ENCODE measurements at regions not wholly inside any gene's neighbourhood (a gene's known extent, or its start where the extent isn't known, plus 50 kb on each side); places are given as distances from the start of the nearest gene placed in this dataset.

- Mint-ChIP-seq H3K27ac (no peak overlapping the region), H3K36me3 (no peaks in the 10 kb centered on the region), H3K4me1 (no peaks in the 10 kb centered on the region), H3K9me3 (peaks cover 33% of the 10 kb centered on the region), H3K27me3 (ENCODE audit: low read depth) (no peaks in the 10 kb centered on the region), H3K4me3 (no peak overlapping the region)
- no peak for TF ChIP-seq CTCF (IDR thresholded peaks at IDR 0.05; ENCODE audit: unreplicated experiment)
- no peak for DNase-seq (ENCODE audit: low spot score in 2 of 2, unreplicated experiment in 2 of 2)
These were observed 587.7 kb downstream of the GLUD2 start for GRCh38 chrX:121635141-121635540.

DNA sequence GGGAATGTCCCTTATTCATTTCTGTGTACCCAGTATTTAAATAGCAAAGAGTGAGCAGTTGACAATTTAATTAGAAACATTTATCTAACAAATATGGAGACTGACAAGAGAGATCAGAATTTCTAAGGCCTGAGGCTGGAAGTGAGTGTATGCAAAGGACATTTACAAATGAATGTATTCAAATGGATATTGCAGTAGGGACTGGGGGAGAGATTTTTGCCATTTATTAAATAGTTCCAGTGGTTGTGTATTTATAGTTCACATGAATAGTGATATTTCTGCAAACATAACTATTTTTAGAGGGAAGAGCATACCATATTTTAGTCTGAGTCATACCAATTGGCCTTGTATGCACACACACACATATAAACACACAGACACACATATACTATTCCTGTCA is 592.4 kb downstream of the GLUD2 start:
- TF ChIP-seq CTCF (IDR thresholded peaks at IDR 0.05; ENCODE audit: unreplicated experiment): no peak
- no peaks in the 10 kb centered on the region for H3K4me1 Mint-ChIP-seq
- peaks cover 21% of the 10 kb centered on the region for H3K9me3 Mint-ChIP-seq
- DNase-seq (ENCODE audit: low spot score in 2 of 2, unreplicated experiment in 2 of 2): no peak
- H3K4me3 Mint-ChIP-seq: no peak overlapping the region
- H3K36me3 Mint-ChIP-seq: no peaks in the 10 kb centered on the region
- no peaks in the 10 kb centered on the region for H3K27me3 Mint-ChIP-seq (ENCODE audit: low read depth)
- no peak overlapping the region for H3K27ac Mint-ChIP-seq

GRCh38 chrX:121641560-121641959 is 594.1 kb downstream of the GLUD2 start:
- peaks cover 22% of the 10 kb centered on the region for H3K9me3 Mint-ChIP-seq
- no peaks in the 10 kb centered on the region for H3K27me3 Mint-ChIP-seq (ENCODE audit: low read depth)
- no peak overlapping the region for H3K4me3 Mint-ChIP-seq
- H3K36me3 Mint-ChIP-seq: no peaks in the 10 kb centered on the region
- no peak overlapping the region for H3K27ac Mint-ChIP-seq
- no peak for TF ChIP-seq CTCF (IDR thresholded peaks at IDR 0.05; ENCODE audit: unreplicated experiment)
- no peak for DNase-seq (ENCODE audit: low spot score in 2 of 2, unreplicated experiment in 2 of 2)
- H3K4me1 Mint-ChIP-seq: no peaks in the 10 kb centered on the region

GRCh38 chrX:121642415-121642814 is 595.0 kb downstream of the GLUD2 start:
- H3K27ac Mint-ChIP-seq: no peak overlapping the region
- H3K4me1 Mint-ChIP-seq: no peaks in the 10 kb centered on the region
- peaks cover 26% of the 10 kb centered on the region for H3K9me3 Mint-ChIP-seq
- no peak overlapping the region for H3K4me3 Mint-ChIP-seq
- TF ChIP-seq CTCF (IDR thresholded peaks at IDR 0.05; ENCODE audit: unreplicated experiment): no peak
- DNase-seq (ENCODE audit: low spot score in 2 of 2, unreplicated experiment in 2 of 2): no peak
- H3K36me3 Mint-ChIP-seq: no peaks in the 10 kb centered on the region
- H3K27me3 Mint-ChIP-seq (ENCODE audit: low read depth): no peaks in the 10 kb centered on the region

DNA sequence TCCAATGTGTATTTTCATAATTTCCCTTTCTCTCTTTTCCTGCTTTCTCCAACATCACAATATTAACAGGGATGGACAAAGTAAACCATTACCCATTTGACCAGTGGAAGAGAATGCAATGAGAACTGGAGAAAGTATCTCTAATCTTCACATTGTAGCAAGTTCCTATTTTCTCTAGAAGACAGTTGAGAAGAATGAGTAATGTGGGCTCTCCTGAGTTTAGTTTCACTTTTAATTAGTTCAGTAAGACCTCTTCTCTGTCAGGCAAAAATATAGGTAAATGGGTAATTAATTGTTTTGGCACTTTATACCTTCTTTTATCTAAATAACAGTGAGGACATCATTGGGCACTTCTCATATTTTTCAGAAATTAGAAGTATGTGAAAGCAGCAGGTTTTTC is 602.0 kb downstream of the GLUD2 start:
- Mint-ChIP-seq H3K27ac (no peak overlapping the region), H3K9me3 (peaks cover 37% of the 10 kb centered on the region), H3K4me3 (no peak overlapping the region), H3K27me3 (ENCODE audit: low read depth) (no peaks in the 10 kb centered on the region), H3K36me3 (no peaks in the 10 kb centered on the region), H3K4me1 (no peaks in the 10 kb centered on the region)
- DNase-seq (ENCODE audit: low spot score in 2 of 2, unreplicated experiment in 2 of 2): no peak
- TF ChIP-seq CTCF (IDR thresholded peaks at IDR 0.05; ENCODE audit: unreplicated experiment): no peak

DNA sequence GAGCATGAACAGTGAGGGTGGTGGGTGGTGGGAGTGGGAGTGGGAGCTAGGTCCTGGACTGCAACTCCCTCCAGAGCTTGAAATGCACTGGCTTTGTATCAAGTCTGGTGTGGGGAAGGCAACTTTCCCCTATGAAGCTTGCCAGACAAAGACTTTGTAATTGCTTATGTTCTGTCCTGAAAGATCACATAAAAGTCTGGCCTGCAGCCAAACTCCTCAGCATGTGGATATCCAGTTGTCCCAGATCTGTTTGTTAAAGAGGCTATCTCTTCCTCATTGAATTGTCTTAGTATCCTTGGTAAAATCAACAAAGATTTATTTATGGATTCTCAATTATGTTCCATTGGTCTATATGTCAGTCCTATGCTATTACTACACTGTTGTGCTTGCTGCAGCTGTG is 607.9 kb downstream of the GLUD2 start:
- TF ChIP-seq CTCF (IDR thresholded peaks at IDR 0.05; ENCODE audit: unreplicated experiment): no peak
- no peaks in the 10 kb centered on the region for H3K4me1 Mint-ChIP-seq

More for the DNA sequence above, 607.9 kb downstream of the GLUD2 start:
- Mint-ChIP-seq H3K27ac (no peak overlapping the region), H3K4me3 (no peak overlapping the region), H3K36me3 (no peaks in the 10 kb centered on the region), H3K9me3 (peaks cover 49% of the 10 kb centered on the region), H3K27me3 (ENCODE audit: low read depth) (no peaks in the 10 kb centered on the region)
- DNase-seq (ENCODE audit: low spot score in 2 of 2, unreplicated experiment in 2 of 2): no peak

Data from mesothelial cell of epicardium (in vitro differentiated cells).